Activated CD4-positive, alpha-beta T cell treated with anti-CD3 and anti-CD28 coated beads, Interleukin-2, Interleukin-6, amounts not matched to agents 100 ng/mL and 50 ng/mL, durations not matched to agents 16 hours and 8 hours (primary cell): ENCODE measurements at regions not wholly inside any gene's neighbourhood (a gene's known extent, or its start where the extent isn't known, plus 50 kb on each side); places are given as distances from the start of the nearest gene placed in this dataset.
"Not testable (repeated sequence)": the region's sequence is repeated elsewhere in the genome, so short reads cannot be mapped to it uniquely, and the experiment has no call there.

ENCODE experiments used
- DNase-seq: peaks from one replicate; pipeline ENCODE4 v3.0.0-alpha.2; 2020

GRCh38 chr10:4434105-4434504, 391.9 kb upstream of the AKR1E2 start:
- DNase-seq: no peak

GRCh38 chr10:4431114-4431863, 394.7 kb upstream of the AKR1E2 start:
- no peak for DNase-seq

- no peak for DNase-seq
Measured at GRCh38 chr10:4429571-4429970, 396.4 kb upstream of the AKR1E2 start.

GRCh38 chr10:4427532-4427931, 398.5 kb upstream of the AKR1E2 start:
- DNase-seq: no peak

- DNase-seq: no peak
Measured at GRCh38 chr10:4426866-4427265, 399.1 kb upstream of the AKR1E2 start.

- no peak for DNase-seq
Measured at GRCh38 chr10:4409319-4409718, 416.7 kb upstream of the AKR1E2 start.

GRCh38 chr10:4407783-4408182, 418.2 kb upstream of the AKR1E2 start:
- DNase-seq: peak; percentile 18

- no peak for DNase-seq
Measured at GRCh38 chr10:4405828-4406227, 420.2 kb upstream of the AKR1E2 start.

- DNase-seq: no peak
Measured at GRCh38 chr10:4403638-4404252, 422.3 kb upstream of the AKR1E2 start.

GRCh38 chr10:4401080-4401479, 424.9 kb upstream of the AKR1E2 start:
- DNase-seq: not testable (repeated sequence)

- no peak for DNase-seq
Measured at GRCh38 chr10:4399556-4399955, 426.5 kb upstream of the AKR1E2 start.

GRCh38 chr10:4398602-4399001, 427.4 kb upstream of the AKR1E2 start:
- DNase-seq: no peak

- no peak for DNase-seq
Measured at GRCh38 chr10:4397337-4397736, 428.7 kb upstream of the AKR1E2 start.

GRCh38 chr10:4396401-4397283, 429.4 kb upstream of the AKR1E2 start:
- no peak for DNase-seq

- no peak for DNase-seq
Measured at GRCh38 chr10:4395731-4396130, 430.3 kb upstream of the AKR1E2 start.

- not testable (repeated sequence) for DNase-seq
Measured at GRCh38 chr10:4394455-4394854, 431.6 kb upstream of the AKR1E2 start.

GRCh38 chr10:4391683-4392082, 434.3 kb upstream of the AKR1E2 start:
- DNase-seq: no peak

- DNase-seq: no peak
Measured at GRCh38 chr10:4390219-4390618, 435.8 kb upstream of the AKR1E2 start.

- no peak for DNase-seq
Measured at GRCh38 chr10:4385231-4385870, 440.7 kb upstream of the AKR1E2 start.

GRCh38 chr10:4384245-4384644, 441.8 kb upstream of the AKR1E2 start:
- no peak for DNase-seq

GRCh38 chr10:4383651-4384098, 442.3 kb upstream of the AKR1E2 start:
- DNase-seq: no peak

- DNase-seq: no peak
Measured at GRCh38 chr10:4382811-4383210, 443.2 kb upstream of the AKR1E2 start.

- DNase-seq: no peak
Measured at GRCh38 chr10:4373612-4374011, 452.4 kb upstream of the AKR1E2 start.
